ENCODE measurements at regions not wholly inside any gene's neighbourhood (a gene's known extent, or its start where the extent isn't known, plus 50 kb on each side); places are given as distances from the start of the nearest gene placed in this dataset.

DNA sequence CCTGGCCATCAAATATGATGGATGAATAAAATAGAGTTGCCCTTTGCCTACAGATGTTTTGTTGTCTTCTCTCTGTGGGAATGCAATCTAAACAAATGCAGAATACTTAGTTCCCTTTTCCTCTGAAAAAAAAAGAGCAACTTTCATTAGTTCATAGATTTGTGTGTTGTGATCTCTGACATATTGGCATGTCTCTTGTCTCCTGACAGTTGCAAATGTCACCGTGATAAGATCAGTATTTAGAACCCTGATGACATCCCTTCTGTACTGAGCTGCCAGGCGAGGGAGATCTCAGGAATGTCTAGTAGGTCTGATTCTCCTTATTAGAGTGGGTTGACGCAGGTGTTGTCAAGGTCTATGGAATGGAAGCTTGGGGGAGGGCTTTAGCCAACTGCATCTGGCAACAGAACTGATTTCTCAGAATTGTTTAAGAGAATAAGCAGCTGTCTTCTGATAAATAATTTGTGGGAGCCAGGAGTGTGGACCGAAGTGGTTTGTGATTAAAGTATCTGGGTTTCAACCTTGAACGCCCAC lies 130.4 kb downstream of the GALR1 start:
- H3K27me3 ChIP-seq (ENCODE audit: control insufficient read depth, insufficient read depth, low read length), result no peaks in the 10 kb centered on the region
- no peak overlapping the region for H3K27ac ChIP-seq (ENCODE audit: insufficient read depth, low read length)
- no peak overlapping the region for H3K4me3 ChIP-seq (replicated peaks in 1 of 4; ENCODE audit: control extremely low read depth in 1 of 4, insufficient read depth in 1 of 4, low read depth in 3 of 4, low read length in 4 of 4)
- H2AFZ ChIP-seq (ENCODE audit: low read length), result no peak overlapping the region
- H3K9me3 ChIP-seq (ENCODE audit: control insufficient read depth, insufficient read depth, low read depth, low read length), result no peaks in the 10 kb centered on the region
- no peak for TF ChIP-seq CTCF (conservative IDR thresholded peaks at IDR 0.05 in 1 of 2, IDR thresholded peaks at IDR 0.05 in 1 of 2; ENCODE audit: low read depth in 1 of 2, low read length in 2 of 2)
- TF ChIP-seq EZH2 (IDR thresholded peaks at IDR 0.05; ENCODE audit: low read length, missing control alignments), result no peak
- no peaks in the 10 kb centered on the region for H4K20me1 ChIP-seq (ENCODE audit: control insufficient read depth, extremely low read depth, insufficient read depth, low read length)
- H3K36me3 ChIP-seq (ENCODE audit: control insufficient read depth, insufficient read depth, low read length), result no peaks in the 10 kb centered on the region
- H3K4me2 ChIP-seq (ENCODE audit: extremely low read depth, insufficient read depth, low read length), result no peak overlapping the region
- no peak for DNase-seq (ENCODE audit: low read depth in 2 of 2)
- no peak overlapping the region for H3K9ac ChIP-seq (ENCODE audit: insufficient read depth, low read length)
- no peaks in the 10 kb centered on the region for H3K79me2 ChIP-seq (ENCODE audit: control insufficient read depth, insufficient read depth, low read length)
- no peaks in the 10 kb centered on the region for H3K4me1 ChIP-seq (ENCODE audit: control insufficient read depth, extremely low read depth, insufficient read depth, low read length)

- Histone ChIP-seq H3K27ac (ENCODE audit: insufficient read depth, low read length) (no peak overlapping the region), H3K4me1 (ENCODE audit: control insufficient read depth, extremely low read depth, insufficient read depth, low read length) (no peaks in the 10 kb centered on the region), H3K27me3 (ENCODE audit: control insufficient read depth, insufficient read depth, low read length) (no peaks in the 10 kb centered on the region), H3K4me2 (ENCODE audit: extremely low read depth, insufficient read depth, low read length) (no peak overlapping the region), H3K79me2 (ENCODE audit: control insufficient read depth, insufficient read depth, low read length) (no peaks in the 10 kb centered on the region), H2AFZ (ENCODE audit: low read length) (no peak overlapping the region), H3K36me3 (ENCODE audit: control insufficient read depth, insufficient read depth, low read length) (no peaks in the 10 kb centered on the region), H3K9ac (ENCODE audit: insufficient read depth, low read length) (no peak overlapping the region), H3K4me3 (replicated peaks in 1 of 4; ENCODE audit: control extremely low read depth in 1 of 4, insufficient read depth in 1 of 4, low read depth in 3 of 4, low read length in 4 of 4) (no peak overlapping the region), H4K20me1 (ENCODE audit: control insufficient read depth, extremely low read depth, insufficient read depth, low read length) (no peaks in the 10 kb centered on the region), H3K9me3 (ENCODE audit: control insufficient read depth, insufficient read depth, low read depth, low read length) (no peaks in the 10 kb centered on the region)
- DNase-seq (ENCODE audit: low read depth in 2 of 2), result no peak
- TF ChIP-seq EZH2 (IDR thresholded peaks at IDR 0.05; ENCODE audit: low read length, missing control alignments) (no peak), CTCF (conservative IDR thresholded peaks at IDR 0.05 in 1 of 2, IDR thresholded peaks at IDR 0.05 in 1 of 2; ENCODE audit: low read depth in 1 of 2, low read length in 2 of 2) (no peak)
Observed at GRCh38 chr18:77380695-77381094, 131.0 kb downstream of the GALR1 start.

DNA sequence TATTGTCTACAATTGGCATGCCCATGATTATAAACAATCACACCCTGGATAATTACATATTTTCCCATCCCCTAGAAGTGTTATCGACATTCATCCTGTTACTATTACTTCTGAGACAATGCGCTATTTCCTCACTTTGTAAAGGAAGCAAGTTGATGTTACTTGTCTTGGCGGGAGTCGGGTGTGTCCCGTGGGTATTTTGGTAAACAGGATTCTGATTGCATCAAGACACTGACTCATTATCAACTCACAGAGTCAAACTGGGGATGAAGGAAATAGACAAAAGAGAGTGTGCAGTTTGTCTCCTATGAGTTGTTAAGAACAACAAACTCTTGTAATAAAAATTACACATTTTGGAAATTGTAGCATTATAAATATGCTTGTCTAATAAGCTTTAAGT lies 142.7 kb downstream of the GALR1 start:
- Histone ChIP-seq H3K9ac (ENCODE audit: insufficient read depth, low read length) (no peak overlapping the region), H3K4me2 (ENCODE audit: extremely low read depth, insufficient read depth, low read length) (no peak overlapping the region), H3K79me2 (ENCODE audit: control insufficient read depth, insufficient read depth, low read length) (no peaks in the 10 kb centered on the region), H2AFZ (ENCODE audit: low read length) (no peak overlapping the region), H3K36me3 (ENCODE audit: control insufficient read depth, insufficient read depth, low read length) (no peaks in the 10 kb centered on the region), H3K27ac (ENCODE audit: insufficient read depth, low read length) (no peak overlapping the region), H3K4me3 (replicated peaks in 1 of 4; ENCODE audit: control extremely low read depth in 1 of 4, insufficient read depth in 1 of 4, low read depth in 3 of 4, low read length in 4 of 4) (no peak overlapping the region), H3K9me3 (ENCODE audit: control insufficient read depth, insufficient read depth, low read depth, low read length) (no peaks in the 10 kb centered on the region), H4K20me1 (ENCODE audit: control insufficient read depth, extremely low read depth, insufficient read depth, low read length) (no peaks in the 10 kb centered on the region), H3K27me3 (ENCODE audit: control insufficient read depth, insufficient read depth, low read length) (no peaks in the 10 kb centered on the region), H3K4me1 (ENCODE audit: control insufficient read depth, extremely low read depth, insufficient read depth, low read length) (no peaks in the 10 kb centered on the region)
- no peak for DNase-seq (ENCODE audit: low read depth in 2 of 2)
- no peak for TF ChIP-seq EZH2 (IDR thresholded peaks at IDR 0.05; ENCODE audit: low read length, missing control alignments)
- TF ChIP-seq CTCF (conservative IDR thresholded peaks at IDR 0.05 in 1 of 2, IDR thresholded peaks at IDR 0.05 in 1 of 2; ENCODE audit: low read depth in 1 of 2, low read length in 2 of 2), result no peak

Measured in fibroblast of lung (primary cell).